HCT116 (cell line): ENCODE measurements at regions not wholly inside any gene's neighbourhood (a gene's known extent, or its start where the extent isn't known, plus 50 kb on each side); places are given as distances from the start of the nearest gene placed in this dataset.

Experiments
- ATAC-seq: fragments of 200-7000 bp; cut with Tn5 transposase; 2 replicates; pipeline ENCODE4 v1.9.1; 2020; ENCODE audit warnings: mild to moderate bottlenecking, moderate library complexity
- BruUV-seq: library from RNA; stranded (reverse); fragments of 400-500 nt; replicated peaks from 2 replicates; lab custom pipeline; 2021; lab: Mats Ljungman, UMichigan
- CTCF ChIA-PET: fragments of 300-600 bp; sonication (Branson Sonifier 250); formaldehyde crosslinking; loops from one replicate; lab custom pipeline; 2021; ENCODE audit warnings: antibody characterized with exemption; lab: Charles Lee
- POLR2A ChIA-PET: fragments of 300-600, 350-600 bp; sonication (Branson Sonifier 250); formaldehyde crosslinking; loops from one replicate; lab custom pipeline; 2021; ENCODE audit warnings: antibody characterized with exemption; lab: Charles Lee
- RAD21 ChIA-PET, 2 experiments: fragments of 300-600 bp; sonication (Branson Sonifier 250); formaldehyde crosslinking; loops; one replicate each; lab custom pipeline; 2023; ENCODE audit warnings: low total read pairs in 2 of 2; ENCODE audit not compliant: uncharacterized antibody in 2 of 2, unreplicated experiment in 2 of 2, low non-redundant PET in 1 of 2; lab: Charles Lee
- DNase-seq: peaks from one replicate; pipeline ENCODE4 v3.0.0-alpha.2; 2010; ENCODE audit warnings: low read depth, low spot score
- H2AFZ ChIP-seq: fragments of 200-600 bp; shearing (Covaris generic), sonication (generic); 2 replicates; pipeline ENCODE4 v1.6.1; 2017; ENCODE audit warnings: low read depth, mixed run types, mixed read lengths, antibody characterized with exemption, low read length; ENCODE audit not compliant: poor library complexity, severe bottlenecking
- H3K27ac ChIP-seq: 2 replicates; pipeline ENCODE4 v1.5.1; 2012; ENCODE audit warnings: low read depth, low read length
- H3K27me3 ChIP-seq: fragments of 200-600 bp; sonication (generic); 2 replicates; pipeline ENCODE4 v1.6.1; 2016; ENCODE audit warnings: mixed run types, low read length, mixed read lengths; ENCODE audit not compliant: insufficient read depth
- H3K36me3 ChIP-seq, 2 experiments: fragments of 200-500 bp in 1 of 2; fragments of 200-600 bp in 1 of 2; sonication (Bioruptor generic) in 1 of 2; sonication (generic) in 1 of 2; 2 replicates each; pipeline versions ENCODE4 v1.5.1 to v1.6.1; 2014 to 2016; ENCODE audit warnings: low read length in 2 of 2, inconsistent platforms in 1 of 2, mixed read lengths in 1 of 2, mixed run types in 1 of 2; ENCODE audit not compliant: insufficient read depth in 2 of 2, control insufficient read depth in 1 of 2
- H3K4me1 ChIP-seq, 2 experiments: fragments of 200-600 bp in 1 of 2; sonication (generic) in 1 of 2; 2 replicates each; pipeline versions ENCODE4 v1.5.1 to v1.6.1; 2012 to 2017; ENCODE audit warnings: low read length in 2 of 2, inconsistent platforms in 1 of 2, mild to moderate bottlenecking in 1 of 2, mixed read lengths in 1 of 2, mixed run types in 1 of 2, moderate library complexity in 1 of 2; ENCODE audit not compliant: insufficient read depth in 2 of 2, control insufficient read depth in 1 of 2
- H3K4me2 ChIP-seq: fragments of 200-600 bp; sonication (generic); 2 replicates; pipeline ENCODE4 v1.6.1; 2017; ENCODE audit warnings: mixed run types, low read length, mixed read lengths
- H3K4me3 ChIP-seq, 2 experiments: fragments of 200-600 bp in 1 of 2; sonication (generic) in 1 of 2; replicated peaks in 1 of 2; 2 replicates each; pipeline ENCODE4 v1.5.1; 2011 to 2016; ENCODE audit warnings: low read length in 2 of 2, control low read depth in 1 of 2, low read depth in 1 of 2, mild to moderate bottlenecking in 1 of 2, mixed read lengths in 1 of 2, mixed run types in 1 of 2
- H3K79me2 ChIP-seq: fragments of 200-600 bp; sonication (generic); 2 replicates; pipeline ENCODE4 v1.6.1; 2017; ENCODE audit warnings: mild to moderate bottlenecking, mixed run types, low read length, moderate library complexity, mixed read lengths; ENCODE audit not compliant: insufficient read depth
- H3K9ac ChIP-seq: fragments of 200-600 bp; sonication (generic); 2 replicates; pipeline ENCODE4 v1.6.1; 2016; ENCODE audit warnings: low read length, mixed read lengths
- H3K9me2 ChIP-seq: fragments of 200-600 bp; sonication (generic), shearing (Covaris generic); 2 replicates; pipeline ENCODE4 v1.6.1; 2017; ENCODE audit warnings: mixed run types, mild to moderate bottlenecking, moderate library complexity; ENCODE audit not compliant: insufficient read depth
- H3K9me3 ChIP-seq, 2 experiments: fragments of 200-500 bp in 1 of 2; fragments of 200-600 bp in 1 of 2; sonication (Bioruptor generic) in 1 of 2; sonication (generic) in 1 of 2; 2 replicates each; pipeline ENCODE4 v1.6.1; 2014 to 2017; ENCODE audit warnings: low read length in 2 of 2, mixed read lengths in 2 of 2, inconsistent platforms in 1 of 2, low read depth in 1 of 2, mild to moderate bottlenecking in 1 of 2, mixed run types in 1 of 2, moderate library complexity in 1 of 2; ENCODE audit not compliant: control insufficient read depth in 1 of 2, insufficient read depth in 1 of 2
- H4K20me1 ChIP-seq: fragments of 200-600 bp; sonication (generic), shearing (Covaris generic); 2 replicates; pipeline ENCODE4 v1.6.1; 2017; ENCODE audit warnings: mixed run types, mild to moderate bottlenecking, moderate library complexity; ENCODE audit not compliant: insufficient read depth
- ATF3 ChIP-seq: IDR thresholded peaks from 2 replicates; pipeline ENCODE4 v1.6.1; 2012
- CBX3 ChIP-seq: IDR thresholded peaks from 2 replicates; pipeline ENCODE4 v1.6.1; 2012; ENCODE audit warnings: low read depth
- CTCF ChIP-seq, 3 experiments: fragments of 200-600 bp in 1 of 3; sonication (generic) in 1 of 3; IDR thresholded peaks in 2 of 3; conservative IDR thresholded peaks in 1 of 3; 2 replicates each; pipeline ENCODE4 v1.5.1; 2012 to 2017; ENCODE audit warnings: low read depth in 2 of 3, low read length in 2 of 3, antibody characterized with exemption in 1 of 3, borderline replicate concordance in 1 of 3, control low read depth in 1 of 3, mild to moderate bottlenecking in 1 of 3, mixed read lengths in 1 of 3, mixed run types in 1 of 3, moderate library complexity in 1 of 3; ENCODE audit not compliant: insufficient read depth in 1 of 3
- EGR1 ChIP-seq: IDR thresholded peaks from 2 replicates; pipeline ENCODE4 v1.6.1; 2012; ENCODE audit warnings: low read depth
- ELF1 ChIP-seq: IDR thresholded peaks from 2 replicates; pipeline ENCODE4 v1.6.1; 2012; ENCODE audit warnings: low read depth, borderline replicate concordance
- EZH2 ChIP-seq: fragments of 200-600 bp; sonication (generic); IDR thresholded peaks from 2 replicates; pipeline ENCODE4 v1.6.1; 2017; ENCODE audit warnings: antibody characterized with exemption, mixed run types
- EZH2phosphoT487 ChIP-seq: fragments of 200-600 bp; IDR thresholded peaks from 2 replicates; pipeline ENCODE4 v1.6.1; 2018; ENCODE audit warnings: antibody characterized with exemption, borderline replicate concordance
- FOSL1 ChIP-seq: IDR thresholded peaks from 2 replicates; pipeline ENCODE4 v1.6.1; 2012; ENCODE audit warnings: low read depth
- JUND ChIP-seq: IDR thresholded peaks from 2 replicates; pipeline ENCODE4 v1.6.1; 2012
- MAX ChIP-seq: IDR thresholded peaks from 2 replicates; pipeline ENCODE4 v1.6.1; 2012
- POLR2A ChIP-seq: IDR thresholded peaks from 2 replicates; pipeline ENCODE4 v1.7.0; 2011; ENCODE audit warnings: borderline replicate concordance; ENCODE audit not compliant: insufficient read depth, insufficient read length; ENCODE audit errors: extremely low read depth
- POLR2AphosphoS5 ChIP-seq: IDR thresholded peaks from 2 replicates; pipeline ENCODE4 v1.6.1; 2011; ENCODE audit warnings: mild to moderate bottlenecking, low read depth, low read length, moderate library complexity
- RAD21 ChIP-seq: IDR thresholded peaks from 2 replicates; pipeline ENCODE4 v1.6.1; 2012; ENCODE audit warnings: low read depth, mild to moderate bottlenecking
- REST ChIP-seq: IDR thresholded peaks from 2 replicates; pipeline ENCODE4 v1.6.1; 2012; ENCODE audit warnings: low read depth
- SP1 ChIP-seq: IDR thresholded peaks from 2 replicates; pipeline ENCODE4 v1.6.1; 2012; ENCODE audit warnings: low read depth
- SRF ChIP-seq: IDR thresholded peaks from 2 replicates; pipeline ENCODE4 v1.6.1; 2012; ENCODE audit warnings: low read depth
- TCF7L2 ChIP-seq: IDR thresholded peaks from 2 replicates; pipeline ENCODE4 v1.7.0; 2011; ENCODE audit warnings: borderline replicate concordance, inconsistent platforms; ENCODE audit not compliant: insufficient read depth, insufficient read length; ENCODE audit errors: extremely low read depth
- ZBTB33 ChIP-seq: IDR thresholded peaks from 2 replicates; pipeline ENCODE4 v1.6.1; 2011; ENCODE audit warnings: mild to moderate bottlenecking, low read length, moderate library complexity; ENCODE audit not compliant: insufficient replicate concordance; ENCODE audit errors: extremely low read depth
- ZFX ChIP-seq: fragments of 450-650 bp; IDR thresholded peaks from 2 replicates; pipeline ENCODE4 v1.6.1; 2017
- ZNF274 ChIP-seq: fragments of 200-500 bp; sonication (Bioruptor generic); IDR thresholded peaks from 2 replicates; pipeline ENCODE4 v1.6.1; 2014; ENCODE audit warnings: mild to moderate bottlenecking, low read depth, low read length, inconsistent platforms
- intact Hi-C: fragments of 100-400 bp; cut with micrococcal nuclease; formaldehyde crosslinking; loops from 2 replicates; pipeline ENCODE4 v1.10.0; 2022

GRCh38 chrX:75873993-75874392 lies 88.9 kb upstream of the MAGEE2 start:
- H3K4me2 ChIP-seq = no peak overlapping the region
- intact Hi-C loops = no loop called here
- H3K4me3 ChIP-seq = no peak overlapping the region
- BruUV-seq = no TSS peak
- H3K79me2 ChIP-seq = no peaks in the 10 kb centered on the region
- no peak overlapping the region for H2AFZ ChIP-seq
- TF ChIP-seq ZBTB33 (no peak), ZNF274 (no peak), EZH2 (no peak), POLR2A (no peak), JUND (no peak), FOSL1 (no peak), RAD21 (no peak), ELF1 (no peak), ATF3 (no peak), SP1 (no peak), POLR2AphosphoS5 (no peak), CBX3 (no peak), EGR1 (no peak), TCF7L2 (no peak), CTCF (IDR thresholded peaks at IDR 0.05 in 2 of 3, conservative IDR thresholded peaks at IDR 0.05 in 1 of 3; ENCODE audit: borderline replicate concordance in 1 of 3, insufficient read depth in 1 of 3, low read depth in 2 of 3, low read length in 2 of 3) (no peak), ZFX (no peak), EZH2phosphoT487 (no peak), MAX (no peak), REST (no peak), SRF (no peak)
- TF ChIP-seq, all 23 proteins: peak for 0
- POLR2A ChIA-PET = no interaction called here
- DNase-seq (no peak), ATAC-seq (no peak)
- H3K9ac ChIP-seq = no peak overlapping the region
- H3K27me3 ChIP-seq = no peaks in the 10 kb centered on the region
- no peaks in the 10 kb centered on the region for H3K4me1 ChIP-seq
- H3K36me3 ChIP-seq = no peaks in the 10 kb centered on the region
- H4K20me1 ChIP-seq = no peaks in the 10 kb centered on the region
- no peaks in the 10 kb centered on the region for H3K9me3 ChIP-seq
- RAD21 ChIA-PET = no interaction called here
- CTCF ChIA-PET = no interaction called here
- H3K27ac ChIP-seq = no peak overlapping the region
- H3K9me2 ChIP-seq = no peaks in the 10 kb centered on the region
